GM12892 (cell line): ENCODE measurements at regions not wholly inside any gene's neighbourhood (a gene's known extent, or its start where the extent isn't known, plus 50 kb on each side); places are given as distances from the start of the nearest gene placed in this dataset.

Source experiments
- POLR2A ChIP-seq: IDR thresholded peaks from 2 replicates; pipeline ENCODE4 v1.6.1; 2011; ENCODE audit warnings: low read depth, low read length, control low read depth
- POLR2AphosphoS5 ChIP-seq: IDR thresholded peaks from 2 replicates; pipeline ENCODE4 v1.6.1; 2011; ENCODE audit warnings: low read depth, low read length, control low read depth

DNA sequence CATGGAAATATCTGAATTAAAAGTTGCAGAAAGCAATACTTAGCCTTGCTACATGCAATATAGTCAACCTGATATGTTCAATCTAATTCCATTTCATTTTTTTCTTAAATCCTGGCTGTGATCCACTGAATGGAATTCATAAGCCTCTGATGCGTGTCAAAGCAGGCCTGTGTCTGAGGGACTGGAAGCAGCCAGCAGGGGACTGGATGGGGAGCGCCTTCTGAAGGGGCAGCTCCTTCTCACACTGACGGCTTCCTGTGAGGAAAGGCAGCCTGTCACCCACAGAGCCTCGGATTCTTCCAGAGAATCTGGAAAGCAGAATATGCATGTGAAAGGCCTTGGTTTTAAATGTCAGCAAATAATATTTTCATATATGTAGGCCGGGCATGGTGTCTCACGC is 73.5 kb downstream of the KCNF1 start:
- TF ChIP-seq POLR2A (no peak), POLR2AphosphoS5 (no peak)
